SK-N-MC (cell line): ENCODE measurements at regions not wholly inside any gene's neighbourhood (a gene's known extent, or its start where the extent isn't known, plus 50 kb on each side); places are given as distances from the start of the nearest gene placed in this dataset.

Experiments used
- EZH2 ChIP-seq: fragments of 200-600 bp; sonication (generic); IDR thresholded peaks from one replicate; pipeline ENCODE4 v1.6.1; 2017; ENCODE audit warnings: antibody characterized with exemption
- POLR2AphosphoS5 ChIP-seq: IDR thresholded peaks from 2 replicates; pipeline ENCODE4 v1.6.1; 2012; ENCODE audit warnings: mild to moderate bottlenecking, low read depth, low read length, borderline replicate concordance

- TF ChIP-seq EZH2 (no peak), POLR2AphosphoS5 (no peak)
These were observed 178.4 kb upstream of the SYNDIG1 start for GRCh38 chr20:24291014-24291413.
